SH-SY5Y (cell line): ENCODE measurements at regions not wholly inside any gene's neighbourhood (a gene's known extent, or its start where the extent isn't known, plus 50 kb on each side); places are given as distances from the start of the nearest gene placed in this dataset.

ENCODE experiments used
- GATA2 ChIP-seq: IDR thresholded peaks from 2 replicates; pipeline ENCODE4 v1.6.1; 2011; ENCODE audit warnings: mild to moderate bottlenecking, low read depth, low read length
- GATA3 ChIP-seq: IDR thresholded peaks from 2 replicates; pipeline ENCODE4 v1.6.1; 2011; ENCODE audit warnings: low read depth, mild to moderate bottlenecking, low read length, moderate library complexity

- no peak for TF ChIP-seq GATA2
- no peak for TF ChIP-seq GATA3
These were observed 758.8 kb upstream of the TENM3 start for GRCh38 chr4:181484396-181484795.
